Right atrium auricular region (tissue), 2 donors: ENCODE measurements at regions not wholly inside any gene's neighbourhood (a gene's known extent, or its start where the extent isn't known, plus 50 kb on each side); places are given as distances from the start of the nearest gene placed in this dataset.

Experiments used
- DNase-seq: peaks from one replicate; pipeline ENCODE4 v3.0.0-alpha.2; 2019; ENCODE audit warnings: low spot score
- H3K27ac ChIP-seq, 2 donors: fragments of 200-600 bp; sonication (generic); 1 replicate in 1 of 2; 2 replicates in 1 of 2; pipeline ENCODE4 v1.5.1; 2016 to 2019
- H3K27me3 ChIP-seq, 2 donors: fragments of 200-600 bp; sonication (generic); one replicate each; pipeline versions ENCODE4 v1.5.1 to v1.6.0; 2017 to 2019
- H3K36me3 ChIP-seq: fragments of 200-600 bp; sonication (generic); one replicate; pipeline ENCODE4 v1.5.1; 2016
- H3K4me1 ChIP-seq, 2 donors: fragments of 200-600 bp; sonication (generic); one replicate each; pipeline versions ENCODE4 v1.5.1 to v1.6.0; 2017 to 2019
- H3K4me3 ChIP-seq, 2 donors: fragments of 200-600 bp; sonication (generic); 1 replicate in 1 of 2; 2 replicates in 1 of 2; pipeline ENCODE4 v1.5.1; 2017 to 2019; ENCODE audit warnings: mild to moderate bottlenecking in 1 of 2, moderate library complexity in 1 of 2
- H3K9me3 ChIP-seq, 2 donors: fragments of 200-600 bp; sonication (generic); one replicate each; pipeline ENCODE4 v1.5.1; 2019
- CTCF ChIP-seq, 2 donors: fragments of 200-600 bp; sonication (generic); IDR thresholded peaks; one replicate each; pipeline ENCODE4 v1.5.1; 2019; ENCODE audit warnings: antibody characterized with exemption in 2 of 2

DNA sequence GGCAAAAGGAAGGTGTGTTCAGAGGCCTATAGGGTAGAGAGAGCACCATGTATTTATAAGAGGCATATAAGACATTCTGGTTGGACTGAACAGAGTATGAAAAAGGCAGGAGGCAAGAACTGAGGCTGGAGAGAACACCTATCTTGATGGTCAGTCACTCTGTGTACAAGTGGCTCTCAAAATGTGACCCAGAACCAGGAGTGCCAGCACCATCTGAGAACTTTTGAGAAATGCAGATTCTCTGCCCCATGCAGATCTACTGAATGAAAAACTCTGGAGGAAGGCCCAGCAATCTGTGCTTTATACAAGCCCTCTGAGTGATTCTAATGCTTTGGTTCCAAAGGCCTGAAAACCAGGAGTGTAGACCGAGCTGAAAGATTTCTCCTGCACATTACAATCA is 324.0 kb upstream of the IL12A start:
- H3K9me3 ChIP-seq = peaks cover 0 to 5% of the 10 kb centered on the region in 2 donors
- no peak for DNase-seq
- peaks cover 0 to 7% of the 10 kb centered on the region in 2 donors for H3K4me1 ChIP-seq
- no peak for TF ChIP-seq CTCF (IDR thresholded peaks at IDR 0.05)
- H3K27ac ChIP-seq = no peak overlapping the region
- H3K36me3 ChIP-seq = no peaks in the 10 kb centered on the region
- no peaks in the 10 kb centered on the region for H3K27me3 ChIP-seq
- no peak overlapping the region for H3K4me3 ChIP-seq

GRCh38 chr3:159667261-159667660 is 321.4 kb upstream of the IL12A start:
- no peak for TF ChIP-seq CTCF (IDR thresholded peaks at IDR 0.05)
- DNase-seq = no peak
- H3K36me3 ChIP-seq = no peaks in the 10 kb centered on the region
- H3K9me3 ChIP-seq = peaks cover 0 to 3% of the 10 kb centered on the region in 2 donors
- no peak overlapping the region for H3K27ac ChIP-seq
- no peak overlapping the region for H3K4me3 ChIP-seq
- H3K4me1 ChIP-seq = peaks cover 0 to 7% of the 10 kb centered on the region in 2 donors
- no peaks in the 10 kb centered on the region for H3K27me3 ChIP-seq

DNA sequence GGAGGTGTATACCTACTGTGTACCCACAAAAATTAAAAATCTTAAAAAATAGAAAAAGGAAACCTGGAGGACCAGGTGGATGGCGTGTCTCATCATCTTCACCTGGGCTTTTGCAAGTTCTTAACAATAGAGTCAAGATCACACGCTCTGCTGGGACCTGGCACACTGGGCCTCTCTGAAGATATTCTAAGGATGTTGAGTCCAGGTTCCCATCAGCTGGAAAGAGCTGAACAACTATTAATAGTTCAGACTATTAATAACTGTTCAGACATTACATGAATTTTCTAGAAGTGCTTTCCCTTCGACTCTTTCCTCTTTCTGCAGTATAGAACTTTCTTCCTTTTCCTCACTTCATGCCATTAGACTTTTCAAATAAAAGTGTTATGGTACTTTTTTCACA is 320.2 kb upstream of the IL12A start:
- Histone ChIP-seq H3K27me3 (no peaks in the 10 kb centered on the region), H3K9me3 (no peaks in the 10 kb centered on the region), H3K27ac (peak overlapping the region in 1 of 2 donors; percentile 68), H3K4me1 (peaks cover 0 to 7% of the 10 kb centered on the region in 2 donors), H3K36me3 (no peaks in the 10 kb centered on the region), H3K4me3 (no peak overlapping the region)
- no peak for DNase-seq
- no peak for TF ChIP-seq CTCF (IDR thresholded peaks at IDR 0.05)

DNA sequence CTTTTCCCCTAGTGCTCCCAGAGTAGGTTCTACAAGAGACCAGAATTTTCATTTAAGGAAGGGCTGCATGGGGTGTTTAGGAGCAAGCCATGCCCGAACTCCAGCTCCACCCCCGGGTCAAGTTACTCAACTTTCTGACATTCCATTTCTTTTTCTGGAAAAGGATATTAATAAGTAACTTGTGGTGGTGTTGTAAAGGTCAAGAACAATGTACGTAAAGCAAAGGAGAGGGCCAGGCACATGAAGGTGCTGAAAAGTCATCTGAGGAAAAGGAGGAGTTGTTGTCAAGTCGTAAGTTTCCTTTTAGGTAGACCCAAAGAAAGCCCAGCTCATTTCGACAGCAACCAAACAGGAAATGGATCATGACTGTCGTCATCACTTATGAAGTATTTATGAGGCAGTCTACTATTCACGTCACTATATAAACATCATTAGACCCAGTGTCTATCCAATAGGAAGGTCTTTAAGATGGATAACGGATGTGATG is 319.6 kb upstream of the IL12A start:
- Histone ChIP-seq H3K27me3 (no peaks in the 10 kb centered on the region), H3K4me1 (peaks cover 0 to 7% of the 10 kb centered on the region in 2 donors), H3K36me3 (no peaks in the 10 kb centered on the region), H3K9me3 (no peaks in the 10 kb centered on the region), H3K4me3 (no peak overlapping the region), H3K27ac (peak overlapping the region in 1 of 2 donors; percentile 68)
- DNase-seq = no peak
- no peak for TF ChIP-seq CTCF (IDR thresholded peaks at IDR 0.05)

DNA sequence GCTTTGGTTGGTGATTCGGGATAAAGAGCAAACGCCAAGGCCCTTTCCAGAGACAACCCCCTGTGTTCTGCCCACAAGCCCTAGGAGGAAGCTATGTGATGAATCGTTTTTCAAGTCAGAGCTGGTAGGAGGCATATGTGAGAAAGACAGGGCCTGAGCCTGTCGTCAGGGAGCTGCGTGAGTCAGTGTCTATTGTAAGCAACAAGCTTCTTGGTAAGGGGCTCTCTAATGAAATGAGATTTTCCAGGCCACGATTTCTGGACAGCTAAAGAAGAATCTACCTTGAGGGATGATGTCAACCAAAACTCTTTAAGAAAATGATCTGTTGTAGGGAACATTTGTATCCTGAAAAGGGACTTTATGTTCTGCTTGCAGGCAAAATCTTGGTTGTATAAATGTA is 318.9 kb upstream of the IL12A start:
- H3K4me1 ChIP-seq = peaks cover 0 to 7% of the 10 kb centered on the region in 2 donors
- no peaks in the 10 kb centered on the region for H3K27me3 ChIP-seq
- H3K36me3 ChIP-seq = no peaks in the 10 kb centered on the region
- H3K4me3 ChIP-seq = no peak overlapping the region
- H3K9me3 ChIP-seq = no peaks in the 10 kb centered on the region
- no peak for DNase-seq
- no peak for TF ChIP-seq CTCF (IDR thresholded peaks at IDR 0.05)
- H3K27ac ChIP-seq = peak overlapping the region; percentile 21 to 68
